ENCODE measurements at regions not wholly inside any gene's neighbourhood (a gene's known extent, or its start where the extent isn't known, plus 50 kb on each side); places are given as distances from the start of the nearest gene placed in this dataset.
"Not testable (repeated sequence)": the region's sequence is repeated elsewhere in the genome, so short reads cannot be mapped to it uniquely, and the experiment has no call there.

DNA sequence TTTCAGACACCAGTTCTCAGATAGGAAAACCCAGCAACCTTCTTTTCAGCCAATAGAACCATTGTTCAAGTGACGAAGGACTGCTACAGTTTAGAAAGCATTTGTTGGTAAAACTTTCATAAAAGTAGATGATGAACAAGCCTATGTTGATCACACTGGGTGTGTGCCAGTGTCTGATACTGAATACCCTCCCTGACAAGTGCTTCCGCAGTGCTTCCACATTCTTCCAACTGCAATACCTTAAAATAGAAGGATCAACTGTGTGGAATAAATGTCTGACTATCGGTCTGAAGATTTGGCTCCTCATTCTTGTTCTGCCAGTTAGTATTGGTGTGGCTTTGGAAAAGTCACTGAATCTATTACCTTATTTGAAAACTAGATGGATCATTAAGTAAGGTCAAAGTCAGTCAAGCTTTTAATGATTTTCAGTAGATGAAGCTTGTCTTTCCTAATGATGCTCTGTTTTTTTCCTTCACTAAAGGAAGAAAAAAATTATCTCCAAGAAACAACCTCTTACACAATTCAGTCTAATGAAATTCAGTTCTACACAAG, 479.4 kb upstream of the CBLB start:
- DNase-seq (ENCODE audit: low read depth), result no peak

DNA sequence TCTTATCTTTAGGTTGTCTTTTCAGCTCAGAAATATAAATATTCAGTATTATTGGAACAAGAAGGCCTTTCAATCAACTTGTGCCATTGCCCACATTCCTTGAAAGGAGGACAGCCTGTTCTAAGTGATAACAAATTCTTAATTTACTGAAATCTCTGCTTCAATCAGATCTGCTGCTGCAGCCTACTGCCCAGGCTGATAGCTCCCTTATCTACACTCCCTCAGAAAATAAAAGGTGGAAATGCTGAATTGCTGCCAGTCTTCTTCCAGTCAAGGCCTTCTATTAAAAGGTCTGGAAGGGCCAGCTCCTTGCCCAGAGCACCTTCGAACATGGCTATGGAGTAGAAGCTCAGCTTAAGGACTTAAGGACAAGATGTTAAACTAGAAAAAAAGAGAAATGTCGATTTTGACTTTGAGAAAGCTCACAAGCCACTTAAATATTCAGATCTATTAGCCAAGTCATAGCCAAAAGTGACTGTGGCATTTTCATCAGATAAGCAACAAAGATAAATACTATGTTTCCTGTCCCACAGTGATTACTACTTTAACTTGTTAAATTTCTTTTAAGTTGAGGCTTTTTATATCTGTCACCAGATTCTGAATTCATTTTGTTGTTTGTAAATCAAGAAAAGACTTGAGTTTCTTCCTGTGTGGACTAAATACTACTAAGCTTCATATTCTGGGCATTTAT, 480.5 kb upstream of the CBLB start:
- no peak for DNase-seq (ENCODE audit: low read depth)

DNA sequence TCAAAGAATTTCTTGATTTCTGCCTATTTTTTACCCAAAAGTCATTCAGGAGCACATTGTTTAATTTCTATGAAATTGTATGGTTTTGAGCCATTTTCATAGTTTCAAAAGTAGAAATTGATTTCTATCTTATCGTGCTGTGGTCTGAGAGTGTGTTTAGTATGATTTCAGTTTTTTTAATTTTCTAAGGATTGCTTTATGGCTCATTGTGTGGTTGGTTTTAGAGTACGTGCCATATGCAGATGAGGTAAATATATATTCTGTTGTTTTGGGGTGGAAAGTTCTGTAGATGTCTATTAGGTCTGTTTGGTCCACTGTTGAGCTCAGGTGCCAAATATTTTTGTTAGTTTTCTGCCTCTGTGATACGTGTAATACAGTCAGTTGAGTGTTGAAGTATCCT, 487.1 kb upstream of the CBLB start:
- no peak for DNase-seq (ENCODE audit: low read depth)

DNA sequence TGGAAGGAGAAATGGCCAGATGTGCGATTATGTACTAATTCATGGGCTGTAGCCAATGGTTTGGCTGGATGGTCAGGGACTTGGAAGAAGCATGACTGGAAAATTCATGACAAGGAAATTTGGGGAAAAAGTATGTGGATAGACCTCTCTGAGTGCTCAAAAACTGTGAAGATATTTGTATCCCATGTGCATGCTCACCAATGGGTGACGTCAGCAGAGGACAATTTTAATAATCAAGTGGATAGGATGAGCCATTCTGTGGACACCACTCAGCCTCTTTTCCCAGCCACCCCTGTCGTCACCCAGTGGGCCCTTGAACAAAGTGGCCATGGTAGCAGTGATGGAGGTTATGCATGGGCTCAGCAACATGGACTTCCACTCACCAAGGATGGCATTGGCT, 490.9 kb upstream of the CBLB start:
- no peak for DNase-seq (ENCODE audit: low read depth)

DNA sequence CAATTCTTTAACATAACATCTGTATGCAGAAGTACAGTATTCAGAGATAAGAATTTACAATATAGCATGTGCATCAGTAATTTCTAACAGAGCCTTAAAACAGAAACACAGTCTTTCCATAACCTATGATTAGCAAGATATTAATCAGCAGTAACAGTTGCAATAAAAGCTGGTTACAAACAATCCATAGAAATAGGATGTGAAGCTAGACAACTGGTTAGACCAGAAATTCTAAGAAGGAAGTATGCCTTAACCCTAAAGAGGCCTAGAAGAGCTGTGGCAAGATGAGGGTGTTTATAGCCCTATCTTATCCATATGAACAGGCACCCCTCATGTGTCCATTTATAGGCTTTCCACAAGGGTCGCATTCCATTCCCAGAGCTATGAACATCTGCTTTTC, 492.1 kb upstream of the CBLB start:
- DNase-seq (ENCODE audit: low read depth), result not testable (repeated sequence)

DNA sequence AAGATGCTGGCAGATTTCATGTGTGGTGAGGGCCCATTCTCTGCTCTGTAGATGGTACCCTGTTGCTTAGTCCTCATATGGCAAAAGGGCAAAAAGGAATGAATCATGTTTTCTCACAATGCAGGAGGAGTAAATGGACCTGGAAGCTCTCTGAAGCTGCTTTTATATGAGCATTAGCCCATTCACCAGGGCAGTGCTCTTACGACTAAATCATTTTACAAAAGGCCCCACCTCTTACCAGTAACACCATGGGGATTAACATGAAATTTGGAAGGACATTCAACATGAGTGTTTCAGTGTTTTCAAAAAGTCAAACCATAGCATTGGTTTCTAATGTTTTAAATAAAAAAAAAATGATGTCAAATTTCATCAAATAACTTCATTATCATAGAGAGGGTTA, 495.7 kb upstream of the CBLB start:
- no peak for DNase-seq (ENCODE audit: low read depth)

DNA sequence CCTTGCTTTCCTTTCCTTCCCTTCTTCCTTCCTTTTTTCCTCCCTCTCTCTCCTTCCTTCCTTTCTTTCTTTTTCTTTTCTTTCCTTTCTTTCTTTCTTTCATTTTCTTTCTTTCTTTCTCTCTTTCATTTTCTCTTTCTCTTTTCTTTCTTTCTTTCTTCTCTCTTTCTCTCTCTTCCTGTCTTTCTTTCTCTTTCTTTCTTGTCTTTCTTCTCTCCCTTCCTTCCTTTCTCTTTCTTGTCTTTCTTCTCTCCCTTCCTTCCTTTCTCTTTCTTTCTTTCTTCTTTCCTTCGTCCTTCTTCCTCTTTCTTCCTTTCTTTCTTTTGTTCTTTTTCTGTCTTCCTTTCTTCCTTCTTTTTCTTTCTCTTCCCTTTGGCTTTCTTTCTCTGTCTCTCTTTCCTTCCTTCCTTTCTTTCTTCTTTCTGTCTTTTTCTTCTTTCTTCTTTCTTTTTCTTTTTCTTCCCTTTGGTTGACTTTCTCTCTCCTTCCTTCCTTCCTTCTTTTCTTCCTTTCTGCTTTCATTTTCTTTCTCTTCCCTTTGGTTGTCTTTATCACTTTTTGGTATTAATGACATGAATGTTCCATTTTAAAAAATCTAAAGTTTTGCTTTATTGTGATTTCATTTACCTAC, 496.4 kb upstream of the CBLB start:
- no peak for DNase-seq (ENCODE audit: low read depth)

DNA sequence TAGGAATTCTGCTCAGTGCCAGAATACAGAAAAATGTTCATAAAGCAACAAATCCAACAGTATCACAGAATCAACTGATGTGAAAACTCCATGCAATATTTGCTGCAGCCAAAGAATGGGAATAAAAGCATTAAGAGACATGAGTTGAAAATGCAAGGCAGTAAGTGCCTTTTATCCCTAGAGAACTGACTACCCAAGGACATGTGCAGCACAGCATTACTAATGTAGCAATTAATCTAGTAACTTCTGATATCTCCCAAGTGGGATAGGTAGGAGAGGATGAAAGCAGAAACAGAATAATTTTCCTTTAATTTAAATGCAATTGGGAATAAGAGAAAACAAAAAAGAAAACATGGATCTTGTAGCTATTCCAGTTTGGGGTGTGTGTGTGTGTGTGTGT, 497.5 kb upstream of the CBLB start:
- no peak for DNase-seq (ENCODE audit: low read depth)

DNA sequence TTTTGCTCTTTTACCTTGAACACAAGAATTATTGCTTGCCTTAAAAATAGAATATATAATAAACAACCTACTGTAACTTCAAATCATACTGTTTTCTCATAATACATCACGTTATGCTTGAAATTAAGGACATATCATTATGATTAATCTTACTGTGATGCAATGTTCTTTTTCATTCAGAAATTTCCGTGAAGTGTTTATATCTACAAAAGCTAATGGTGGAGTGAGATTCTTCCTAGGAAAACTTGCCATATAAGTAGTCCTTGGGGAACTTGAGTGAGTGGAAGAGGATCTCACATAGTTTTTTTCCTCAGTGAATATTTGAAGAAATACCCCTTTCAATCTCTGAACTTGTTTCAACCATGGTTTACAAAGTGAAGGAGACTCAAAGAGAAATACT, 498.7 kb upstream of the CBLB start:
- no peak for DNase-seq (ENCODE audit: low read depth)

DNA sequence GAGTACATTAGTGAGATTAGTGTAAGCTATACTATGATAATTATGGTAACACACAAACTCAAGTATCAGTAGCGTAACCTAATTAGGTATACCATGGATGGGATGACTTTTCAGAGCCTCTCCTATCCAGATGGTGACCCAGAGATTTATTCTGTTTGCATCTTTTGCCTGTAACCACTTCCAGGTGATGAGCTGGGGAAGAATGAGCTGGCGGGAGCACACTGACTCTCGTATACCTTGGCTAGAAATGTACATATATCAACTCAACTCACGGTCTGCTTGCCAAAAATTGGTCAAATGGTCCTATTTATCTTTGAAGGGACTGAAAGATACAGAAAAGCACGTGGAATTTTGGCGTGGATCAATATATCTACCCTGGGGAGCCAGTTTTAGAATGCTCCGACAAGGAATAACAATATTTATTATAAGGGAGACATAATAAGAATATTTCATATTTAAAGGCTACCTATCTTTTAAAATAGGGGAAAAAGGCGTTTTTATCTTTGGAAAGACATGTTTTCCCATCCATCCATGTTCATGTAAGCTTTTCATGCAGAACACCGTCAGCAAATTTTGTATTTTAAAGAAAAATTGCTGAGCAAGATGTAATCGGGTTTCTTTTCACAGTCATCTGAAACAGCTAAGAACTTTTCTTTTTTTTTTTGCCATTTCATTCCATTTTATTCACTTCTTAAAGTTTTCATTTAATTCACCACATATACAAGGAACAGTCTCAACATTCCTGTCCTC, 502.6 kb upstream of the CBLB start:
- no peak for DNase-seq (ENCODE audit: low read depth)

DNA sequence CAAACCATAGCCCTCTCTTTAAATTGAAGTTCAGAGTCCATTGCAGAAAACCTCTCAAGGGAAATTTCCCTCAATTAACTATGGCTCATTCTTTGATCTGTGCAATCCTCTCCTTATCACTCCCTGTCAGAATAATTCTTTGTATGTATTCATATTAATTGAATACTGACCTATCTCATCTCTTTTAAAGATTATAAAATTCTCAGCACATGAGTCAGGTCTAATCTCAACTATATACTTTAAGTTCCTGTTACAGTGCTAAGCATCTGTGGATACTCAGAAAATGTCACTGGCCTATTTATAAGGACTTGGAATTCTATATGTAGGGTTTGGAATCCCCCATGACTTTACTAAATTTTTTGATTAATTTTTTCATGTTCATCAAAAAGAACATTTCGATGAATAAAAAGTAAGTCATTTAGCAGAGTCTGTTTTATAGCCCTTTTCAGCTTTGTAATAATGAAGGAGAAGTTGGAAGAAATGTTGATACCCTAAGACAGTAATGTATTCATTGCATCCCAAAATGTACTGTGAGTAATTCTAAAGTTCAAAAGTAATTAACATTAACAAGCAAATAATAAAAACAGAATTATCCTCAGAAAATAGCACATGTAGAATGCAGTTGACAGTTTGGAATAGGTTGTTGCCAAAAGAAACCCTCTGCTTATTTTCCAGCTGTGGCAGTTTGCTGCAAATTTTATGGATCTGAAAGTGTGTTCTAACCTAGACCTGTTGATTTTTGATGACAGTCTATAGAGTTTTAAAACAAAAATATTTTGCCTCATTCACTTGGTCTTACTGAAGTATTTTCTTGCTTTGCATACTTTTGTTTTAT, 503.4 kb upstream of the CBLB start:
- no peak for DNase-seq (ENCODE audit: low read depth)

DNA sequence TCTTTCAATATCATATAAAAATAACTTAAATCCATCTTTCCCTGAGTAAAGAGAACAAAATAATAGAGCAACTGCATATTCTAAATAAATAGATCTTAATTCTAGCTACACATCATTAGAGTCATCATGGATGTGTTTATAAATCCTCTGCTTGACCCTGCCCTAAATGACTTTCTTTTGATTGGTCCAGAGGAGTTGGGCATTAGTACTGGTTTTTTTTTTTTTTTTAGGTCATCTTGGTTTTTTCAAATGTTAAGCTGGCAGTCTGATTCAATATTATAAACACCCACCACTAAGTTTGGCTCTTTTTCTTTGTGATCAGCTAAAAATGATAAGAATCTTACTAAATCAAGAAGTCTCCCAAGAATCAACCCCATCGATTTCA, 504.0 kb upstream of the CBLB start:
- no peak for DNase-seq (ENCODE audit: low read depth)

DNA sequence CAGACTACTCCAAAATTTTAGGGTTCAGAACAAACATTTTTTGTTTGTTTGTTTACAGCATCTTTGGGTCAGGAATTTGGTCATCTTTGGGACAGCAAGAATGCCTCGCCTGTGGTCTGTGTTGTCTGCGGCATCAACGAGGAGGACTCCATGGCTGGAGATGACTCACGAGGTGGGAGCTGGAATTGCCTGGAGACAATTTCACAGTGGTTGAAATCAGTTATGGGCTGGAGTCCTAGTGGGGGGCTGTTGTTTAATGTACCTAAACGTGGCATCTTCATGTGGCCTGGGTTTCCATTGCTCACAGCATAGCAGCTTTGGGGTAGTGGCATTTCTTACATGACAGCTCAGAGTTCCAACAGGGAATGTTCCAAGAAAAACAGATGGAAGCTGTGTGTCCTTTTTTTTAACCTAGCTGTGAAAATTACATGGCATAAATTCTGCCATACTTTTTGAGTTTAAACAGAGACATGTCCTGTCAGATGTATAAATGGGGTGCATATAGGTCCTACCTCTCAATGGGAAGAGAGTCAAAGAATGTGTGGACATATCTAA, 507.3 kb upstream of the CBLB start:
- no peak for DNase-seq (ENCODE audit: low read depth)

DNA sequence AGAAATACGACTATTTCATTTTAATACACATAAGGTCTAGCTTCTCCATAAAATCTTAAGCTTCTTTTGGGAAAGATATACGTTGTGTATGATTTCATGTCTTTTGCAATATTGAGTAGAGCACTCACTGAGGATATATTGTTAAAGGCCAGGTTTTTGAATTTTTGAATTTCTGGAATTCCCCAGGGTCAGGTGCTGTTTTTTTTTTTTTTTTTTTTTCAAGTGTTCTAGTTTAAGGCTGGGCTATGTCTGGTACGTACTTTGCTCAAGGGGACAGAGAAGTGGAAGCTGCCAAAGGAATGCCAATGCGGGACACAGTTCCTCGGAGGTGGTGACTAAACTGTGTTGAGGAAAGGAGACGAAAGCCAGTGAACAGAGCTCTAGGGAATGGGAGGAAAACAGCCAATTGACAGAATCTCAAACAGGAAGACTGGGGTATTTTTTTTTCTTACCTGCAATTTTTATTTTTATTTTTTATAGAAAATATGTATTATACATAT, 510.5 kb upstream of the CBLB start:
- DNase-seq (ENCODE audit: low read depth), result no peak

DNA sequence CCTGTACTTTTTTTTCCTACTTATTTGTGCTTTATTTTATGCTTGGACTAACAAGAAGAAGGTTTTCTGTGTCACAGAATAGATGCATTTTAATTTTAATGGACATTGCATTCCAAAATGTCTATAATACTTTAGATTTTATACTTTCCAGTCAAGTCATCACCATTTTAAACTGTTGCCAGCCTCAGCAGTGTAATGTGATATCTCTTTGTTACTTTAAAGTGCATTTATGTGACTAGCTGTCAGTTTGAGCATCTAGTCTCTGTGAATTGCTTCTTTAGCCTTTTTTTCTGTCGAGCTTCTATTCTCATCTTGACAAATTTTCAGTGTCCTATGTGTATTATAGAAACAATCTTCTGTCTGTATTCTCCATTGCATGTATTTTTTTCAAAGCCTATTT, 511.4 kb upstream of the CBLB start:
- no peak for DNase-seq (ENCODE audit: low read depth)

DNA sequence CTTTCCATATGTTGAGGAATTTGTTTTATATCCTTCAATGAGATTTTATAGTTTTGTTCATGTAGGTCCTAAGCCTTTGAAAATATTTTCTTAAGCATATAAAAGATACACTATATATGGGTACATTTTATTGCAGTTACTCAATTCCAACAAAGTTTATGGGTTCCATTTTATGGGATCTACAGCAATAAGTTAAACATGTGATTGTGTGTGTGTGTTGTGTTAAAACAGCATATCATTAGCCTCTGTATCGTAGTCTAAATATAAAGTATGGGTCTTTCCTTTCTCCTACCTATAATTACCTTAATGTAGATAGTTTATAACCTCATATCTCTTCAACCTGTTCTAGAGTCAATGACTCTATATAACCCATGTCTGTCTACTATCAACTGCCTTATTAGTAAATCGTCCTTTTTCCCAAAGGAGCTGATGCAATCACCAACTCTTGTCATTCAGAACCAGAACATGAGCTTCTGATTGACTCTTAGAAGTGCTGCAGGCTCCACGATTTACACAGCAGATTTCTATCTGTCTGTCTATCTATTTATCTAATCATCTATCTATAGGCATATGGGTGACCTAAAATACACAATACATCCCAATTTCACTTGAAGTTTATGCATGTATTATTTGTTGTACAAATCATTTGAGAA, 512.6 kb upstream of the CBLB start:
- no peak for DNase-seq (ENCODE audit: low read depth)

DNA sequence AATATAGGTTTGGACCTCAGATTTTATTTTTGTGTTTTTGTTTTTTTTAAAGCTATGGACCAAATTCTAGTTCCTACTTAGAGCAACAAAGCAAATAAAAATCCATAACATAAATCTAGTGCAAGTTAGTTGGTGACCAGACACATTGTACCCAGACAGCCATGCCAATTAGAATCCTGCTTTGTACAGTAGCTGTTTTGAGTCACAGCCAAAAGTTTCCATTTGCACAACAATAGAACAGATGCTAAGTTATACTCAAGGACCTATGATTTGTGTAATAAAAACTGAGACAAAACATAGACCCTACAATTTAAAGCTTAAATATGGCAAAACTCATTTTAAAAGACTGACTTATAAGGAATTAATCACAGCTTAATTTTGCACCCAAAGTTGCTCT, 513.1 kb upstream of the CBLB start:
- no peak for DNase-seq (ENCODE audit: low read depth)

DNA sequence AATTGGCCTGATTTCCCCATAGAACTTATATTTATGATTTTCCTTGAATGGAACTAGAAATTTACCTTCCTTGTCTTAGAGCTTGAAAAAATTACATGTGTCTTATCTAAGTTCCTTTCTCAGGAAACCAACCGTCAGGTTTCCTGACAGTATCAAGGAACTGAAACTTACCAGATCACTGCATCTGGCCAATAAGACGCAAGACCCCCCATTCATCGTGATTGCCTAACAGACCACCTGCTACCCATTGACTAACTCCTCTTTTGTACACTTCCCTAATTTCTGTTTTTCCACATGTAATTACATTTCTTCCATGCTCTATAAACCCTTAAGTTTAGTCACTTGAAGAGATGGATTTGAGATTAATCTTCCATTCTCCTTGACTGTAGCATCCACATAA, 517.2 kb upstream of the CBLB start:
- DNase-seq (ENCODE audit: low read depth), result no peak

DNA sequence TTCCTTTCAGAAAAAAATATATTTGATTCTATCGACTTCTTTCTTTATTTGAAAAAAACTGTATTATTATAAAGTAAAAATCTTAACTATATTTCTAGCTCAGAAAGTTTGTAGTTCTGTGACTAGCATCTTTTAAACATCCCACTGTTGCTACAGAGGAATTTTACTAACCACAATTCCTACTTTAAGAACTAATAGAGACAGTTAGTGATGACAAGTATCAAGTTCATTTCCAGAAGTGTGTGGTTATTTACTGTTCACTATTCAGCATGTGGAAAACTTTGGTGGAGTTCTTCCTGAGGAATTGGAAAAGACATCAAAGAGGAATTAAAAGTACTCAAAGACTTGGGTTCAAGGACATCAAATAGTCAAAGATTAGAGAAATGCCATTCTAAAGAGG, 524.1 kb upstream of the CBLB start:
- DNase-seq (ENCODE audit: low read depth), result no peak

DNA sequence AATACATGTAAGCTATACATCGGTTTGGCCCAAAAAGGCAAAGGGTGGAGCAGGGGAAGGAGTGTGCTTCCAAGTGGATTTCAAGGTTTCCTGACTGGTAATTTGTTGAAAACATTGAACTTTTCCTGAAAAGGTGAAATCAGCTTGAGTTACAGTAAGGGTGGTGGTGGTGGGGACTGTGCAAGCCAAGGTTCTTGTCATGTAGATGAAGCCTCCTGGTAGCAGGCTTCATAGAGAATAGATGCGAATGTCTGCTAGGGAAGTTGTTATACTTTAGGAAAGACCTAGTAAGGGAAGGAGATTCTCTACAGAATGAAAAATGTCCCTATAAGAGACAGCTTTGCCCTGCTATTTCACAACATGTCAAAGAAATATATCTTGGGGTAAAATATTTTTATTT, 528.2 kb upstream of the CBLB start:
- DNase-seq (ENCODE audit: low read depth), result no peak

DNA sequence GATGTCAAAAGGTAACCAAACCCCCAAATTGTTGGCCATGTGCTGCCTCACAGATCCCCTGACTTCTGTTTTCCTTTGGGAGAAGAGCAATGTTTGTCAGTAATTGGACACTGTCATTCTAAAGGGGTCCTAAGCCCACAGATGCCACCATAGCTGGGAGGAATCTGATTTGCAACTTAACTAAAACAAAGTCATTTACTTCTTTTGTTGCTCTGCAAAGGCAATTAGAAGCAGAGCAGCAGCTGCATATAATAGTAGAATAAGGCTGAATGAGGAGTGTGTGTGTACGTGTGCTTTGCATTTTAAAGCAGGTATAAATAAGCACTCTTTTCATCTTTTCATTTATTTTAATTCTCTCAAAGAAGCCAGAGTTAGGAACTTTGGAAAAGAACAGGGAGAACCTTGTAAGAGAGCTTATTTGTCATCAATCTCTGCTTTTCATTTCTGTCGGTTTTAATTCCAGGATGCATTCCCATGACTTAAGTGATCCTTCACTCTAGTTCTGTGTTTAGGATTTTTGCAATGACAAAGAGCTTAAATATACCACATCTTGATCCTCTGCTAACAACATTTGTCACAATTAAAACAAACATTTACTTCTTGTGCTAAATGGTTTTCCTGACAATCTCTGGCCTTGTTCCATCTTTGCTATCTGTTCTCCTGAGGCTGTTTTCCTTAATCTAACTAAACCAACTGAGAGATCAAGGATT, 530.2 kb upstream of the CBLB start:
- no peak for DNase-seq (ENCODE audit: low read depth)

Data from non-pigmented ciliary epithelial cell (primary cell).